HCT116 (cell line): ENCODE measurements at regions not wholly inside any gene's neighbourhood (a gene's known extent, or its start where the extent isn't known, plus 50 kb on each side); places are given as distances from the start of the nearest gene placed in this dataset.

Experiments
- CTCF ChIP-seq, 3 experiments: fragments of 200-600 bp in 1 of 3; sonication (generic) in 1 of 3; IDR thresholded peaks in 2 of 3; conservative IDR thresholded peaks in 1 of 3; 2 replicates each; pipeline ENCODE4 v1.5.1; 2012 to 2017; ENCODE audit warnings: low read depth in 2 of 3, low read length in 2 of 3, antibody characterized with exemption in 1 of 3, borderline replicate concordance in 1 of 3, control low read depth in 1 of 3, mild to moderate bottlenecking in 1 of 3, mixed read lengths in 1 of 3, mixed run types in 1 of 3, moderate library complexity in 1 of 3; ENCODE audit not compliant: insufficient read depth in 1 of 3
- EZH2phosphoT487 ChIP-seq: fragments of 200-600 bp; IDR thresholded peaks from 2 replicates; pipeline ENCODE4 v1.6.1; 2018; ENCODE audit warnings: antibody characterized with exemption, borderline replicate concordance

- no peak for TF ChIP-seq EZH2phosphoT487
- TF ChIP-seq CTCF (IDR thresholded peaks at IDR 0.05 in 2 of 3, conservative IDR thresholded peaks at IDR 0.05 in 1 of 3; ENCODE audit: borderline replicate concordance in 1 of 3, insufficient read depth in 1 of 3, low read depth in 2 of 3, low read length in 2 of 3) = no peak
These were observed 176.8 kb upstream of the VRK2 start for GRCh38 chr2:57869758-57870344.
